ENCODE measurements at regions not wholly inside any gene's neighbourhood (a gene's known extent, or its start where the extent isn't known, plus 50 kb on each side); places are given as distances from the start of the nearest gene placed in this dataset.

- H3K27ac Mint-ChIP-seq = no peak overlapping the region
- peaks cover 2% of the 10 kb centered on the region for H3K27me3 Mint-ChIP-seq (ENCODE audit: low read depth)
- no peak overlapping the region for H3K4me3 Mint-ChIP-seq
- H3K9me3 Mint-ChIP-seq = no peaks in the 10 kb centered on the region
- H3K36me3 Mint-ChIP-seq (ENCODE audit: low read depth) = peaks cover 2% of the 10 kb centered on the region
- H3K4me1 Mint-ChIP-seq (ENCODE audit: low read depth) = no peaks in the 10 kb centered on the region
These were observed 207.1 kb downstream of the NFATC2 start for GRCh38 chr20:51335329-51335841.

GRCh38 chr20:51334609-51335008 is 207.9 kb downstream of the NFATC2 start:
- no peaks in the 10 kb centered on the region for H3K36me3 Mint-ChIP-seq (ENCODE audit: low read depth)
- no peaks in the 10 kb centered on the region for H3K9me3 Mint-ChIP-seq
- H3K27me3 Mint-ChIP-seq (ENCODE audit: low read depth) = no peaks in the 10 kb centered on the region
- H3K4me1 Mint-ChIP-seq (ENCODE audit: low read depth) = no peaks in the 10 kb centered on the region
- no peak overlapping the region for H3K4me3 Mint-ChIP-seq
- no peak overlapping the region for H3K27ac Mint-ChIP-seq

GRCh38 chr20:51333971-51334370 is 208.5 kb downstream of the NFATC2 start:
- H3K4me1 Mint-ChIP-seq (ENCODE audit: low read depth) = no peaks in the 10 kb centered on the region
- H3K36me3 Mint-ChIP-seq (ENCODE audit: low read depth) = no peaks in the 10 kb centered on the region
- no peak overlapping the region for H3K4me3 Mint-ChIP-seq
- no peaks in the 10 kb centered on the region for H3K27me3 Mint-ChIP-seq (ENCODE audit: low read depth)
- no peak overlapping the region for H3K27ac Mint-ChIP-seq
- H3K9me3 Mint-ChIP-seq = no peaks in the 10 kb centered on the region

GRCh38 chr20:51333446-51333845 is 209.1 kb downstream of the NFATC2 start:
- Mint-ChIP-seq H3K4me1 (ENCODE audit: low read depth) (no peaks in the 10 kb centered on the region), H3K9me3 (no peaks in the 10 kb centered on the region), H3K4me3 (no peak overlapping the region), H3K27me3 (ENCODE audit: low read depth) (no peaks in the 10 kb centered on the region), H3K36me3 (ENCODE audit: low read depth) (no peaks in the 10 kb centered on the region), H3K27ac (no peak overlapping the region)

- H3K36me3 Mint-ChIP-seq (ENCODE audit: low read depth) = no peaks in the 10 kb centered on the region
- no peaks in the 10 kb centered on the region for H3K4me1 Mint-ChIP-seq (ENCODE audit: low read depth)
- H3K9me3 Mint-ChIP-seq = no peaks in the 10 kb centered on the region
- H3K27me3 Mint-ChIP-seq (ENCODE audit: low read depth) = peaks cover 5% of the 10 kb centered on the region
- H3K27ac Mint-ChIP-seq = no peak overlapping the region
- no peak overlapping the region for H3K4me3 Mint-ChIP-seq
These were observed 211.0 kb downstream of the NFATC2 start for GRCh38 chr20:51331481-51331880.

GRCh38 chr20:51329845-51330244 is 212.7 kb downstream of the NFATC2 start:
- Mint-ChIP-seq H3K27me3 (ENCODE audit: low read depth) (peaks cover 5% of the 10 kb centered on the region), H3K4me3 (no peak overlapping the region), H3K27ac (no peak overlapping the region), H3K36me3 (ENCODE audit: low read depth) (no peaks in the 10 kb centered on the region), H3K9me3 (no peaks in the 10 kb centered on the region), H3K4me1 (ENCODE audit: low read depth) (no peaks in the 10 kb centered on the region)

GRCh38 chr20:51327251-51327841 is 215.2 kb downstream of the NFATC2 start:
- no peak overlapping the region for H3K27ac Mint-ChIP-seq
- no peak overlapping the region for H3K4me3 Mint-ChIP-seq
- no peaks in the 10 kb centered on the region for H3K9me3 Mint-ChIP-seq
- H3K4me1 Mint-ChIP-seq (ENCODE audit: low read depth) = no peaks in the 10 kb centered on the region
- H3K36me3 Mint-ChIP-seq (ENCODE audit: low read depth) = no peaks in the 10 kb centered on the region
- H3K27me3 Mint-ChIP-seq (ENCODE audit: low read depth) = peaks cover 5% of the 10 kb centered on the region

GRCh38 chr20:51326201-51326819 is 216.2 kb downstream of the NFATC2 start:
- H3K27me3 Mint-ChIP-seq (ENCODE audit: low read depth) = peaks cover 5% of the 10 kb centered on the region
- H3K36me3 Mint-ChIP-seq (ENCODE audit: low read depth) = no peaks in the 10 kb centered on the region
- H3K4me3 Mint-ChIP-seq = no peak overlapping the region
- H3K4me1 Mint-ChIP-seq (ENCODE audit: low read depth) = no peaks in the 10 kb centered on the region
- no peak overlapping the region for H3K27ac Mint-ChIP-seq
- H3K9me3 Mint-ChIP-seq = no peaks in the 10 kb centered on the region

- Mint-ChIP-seq H3K9me3 (no peaks in the 10 kb centered on the region), H3K27ac (no peak overlapping the region), H3K4me1 (ENCODE audit: low read depth) (peaks cover 2% of the 10 kb centered on the region), H3K27me3 (ENCODE audit: low read depth) (no peaks in the 10 kb centered on the region), H3K36me3 (ENCODE audit: low read depth) (no peaks in the 10 kb centered on the region), H3K4me3 (no peak overlapping the region)
These were observed 220.3 kb downstream of the NFATC2 start for GRCh38 chr20:51322164-51322707.

GRCh38 chr20:51321343-51322163 is 221.0 kb downstream of the NFATC2 start:
- no peaks in the 10 kb centered on the region for H3K36me3 Mint-ChIP-seq (ENCODE audit: low read depth)
- H3K27ac Mint-ChIP-seq = no peak overlapping the region
- H3K27me3 Mint-ChIP-seq (ENCODE audit: low read depth) = no peaks in the 10 kb centered on the region
- H3K9me3 Mint-ChIP-seq = no peaks in the 10 kb centered on the region
- peaks cover 2% of the 10 kb centered on the region for H3K4me1 Mint-ChIP-seq (ENCODE audit: low read depth)
- no peak overlapping the region for H3K4me3 Mint-ChIP-seq

- Mint-ChIP-seq H3K36me3 (ENCODE audit: low read depth) (no peaks in the 10 kb centered on the region), H3K4me3 (no peak overlapping the region), H3K4me1 (ENCODE audit: low read depth) (peaks cover 2% of the 10 kb centered on the region), H3K27me3 (ENCODE audit: low read depth) (no peaks in the 10 kb centered on the region), H3K9me3 (no peaks in the 10 kb centered on the region), H3K27ac (no peak overlapping the region)
These were observed 223.0 kb downstream of the NFATC2 start for GRCh38 chr20:51319522-51319921.

- no peak overlapping the region for H3K27ac Mint-ChIP-seq
- no peaks in the 10 kb centered on the region for H3K9me3 Mint-ChIP-seq
- no peaks in the 10 kb centered on the region for H3K36me3 Mint-ChIP-seq (ENCODE audit: low read depth)
- no peaks in the 10 kb centered on the region for H3K27me3 Mint-ChIP-seq (ENCODE audit: low read depth)
- H3K4me3 Mint-ChIP-seq = peak overlapping the region; percentile 29
- H3K4me1 Mint-ChIP-seq (ENCODE audit: low read depth) = peaks cover 2% of the 10 kb centered on the region
These were observed 224.2 kb downstream of the NFATC2 start for GRCh38 chr20:51318058-51318949.

- Mint-ChIP-seq H3K36me3 (ENCODE audit: low read depth) (no peaks in the 10 kb centered on the region), H3K9me3 (no peaks in the 10 kb centered on the region), H3K27ac (no peak overlapping the region), H3K4me1 (ENCODE audit: low read depth) (peaks cover 2% of the 10 kb centered on the region), H3K27me3 (ENCODE audit: low read depth) (peaks cover 13% of the 10 kb centered on the region), H3K4me3 (no peak overlapping the region)
These were observed 227.1 kb downstream of the NFATC2 start for GRCh38 chr20:51315390-51315789.

GRCh38 chr20:51313358-51313827 is 229.1 kb downstream of the NFATC2 start:
- Mint-ChIP-seq H3K9me3 (no peaks in the 10 kb centered on the region), H3K27ac (no peak overlapping the region), H3K36me3 (ENCODE audit: low read depth) (no peaks in the 10 kb centered on the region), H3K4me1 (ENCODE audit: low read depth) (peaks cover 2% of the 10 kb centered on the region), H3K4me3 (no peak overlapping the region), H3K27me3 (ENCODE audit: low read depth) (peaks cover 24% of the 10 kb centered on the region)

Measured in T-helper 1 cell treated with Interleukin-12 subunit alpha and Interleukin-12 subunit beta and Interleukin-4 antibody, amounts not matched to agents 30 μg/mL and 1 μg/mL, for 36 hours (primary cell).